ENCODE measurements at regions not wholly inside any gene's neighbourhood (a gene's known extent, or its start where the extent isn't known, plus 50 kb on each side); places are given as distances from the start of the nearest gene placed in this dataset.

DNA sequence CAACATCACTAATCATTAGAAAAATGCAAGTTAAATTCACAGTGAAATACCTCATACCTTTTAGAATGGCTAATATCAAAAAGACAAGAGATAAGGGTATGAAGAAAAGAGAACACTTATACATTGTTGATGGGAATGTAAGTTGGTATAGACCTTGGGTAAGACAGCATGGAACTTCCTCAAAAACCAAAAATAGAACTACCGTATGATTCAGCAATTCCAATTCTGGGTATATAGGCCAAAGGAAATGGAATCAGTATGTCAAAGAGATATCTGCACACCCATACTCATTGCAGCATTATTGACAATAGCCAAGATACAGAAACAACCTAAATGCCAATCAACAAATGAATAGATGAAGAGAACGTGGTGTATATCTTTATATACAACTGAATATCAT is 166.8 kb upstream of the LRRN1 start:
- TF ChIP-seq POLR2AphosphoS5 (IDR thresholded peaks at IDR 0.05; ENCODE audit: borderline replicate concordance, low read depth, low read length) (no peak), EZH2 (IDR thresholded peaks at IDR 0.05) (no peak)

Measured in SK-N-MC (cell line).